ENCODE measurements at regions not wholly inside any gene's neighbourhood (a gene's known extent, or its start where the extent isn't known, plus 50 kb on each side); places are given as distances from the start of the nearest gene placed in this dataset.

DNA sequence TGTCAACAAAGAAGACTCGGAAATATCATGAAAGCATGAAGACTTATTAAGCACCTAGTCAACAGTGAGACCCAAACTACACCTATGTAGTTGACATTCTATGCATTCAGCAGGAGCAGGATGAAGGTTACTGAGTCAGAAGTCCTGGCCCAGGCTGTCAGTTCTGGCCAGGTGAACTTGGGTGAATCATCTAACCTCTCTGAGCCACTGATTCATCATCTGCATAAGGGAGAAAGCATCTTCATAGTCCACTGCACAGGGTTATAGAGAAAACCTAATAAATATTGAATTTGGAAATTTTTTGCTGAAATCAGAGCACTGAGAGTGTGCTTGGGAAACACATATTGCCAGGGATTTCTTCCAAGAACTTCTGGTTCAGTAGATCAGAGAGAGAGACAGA is 296.0 kb upstream of the SFRP2 start (continued):
- TF ChIP-seq, protein P1, sequence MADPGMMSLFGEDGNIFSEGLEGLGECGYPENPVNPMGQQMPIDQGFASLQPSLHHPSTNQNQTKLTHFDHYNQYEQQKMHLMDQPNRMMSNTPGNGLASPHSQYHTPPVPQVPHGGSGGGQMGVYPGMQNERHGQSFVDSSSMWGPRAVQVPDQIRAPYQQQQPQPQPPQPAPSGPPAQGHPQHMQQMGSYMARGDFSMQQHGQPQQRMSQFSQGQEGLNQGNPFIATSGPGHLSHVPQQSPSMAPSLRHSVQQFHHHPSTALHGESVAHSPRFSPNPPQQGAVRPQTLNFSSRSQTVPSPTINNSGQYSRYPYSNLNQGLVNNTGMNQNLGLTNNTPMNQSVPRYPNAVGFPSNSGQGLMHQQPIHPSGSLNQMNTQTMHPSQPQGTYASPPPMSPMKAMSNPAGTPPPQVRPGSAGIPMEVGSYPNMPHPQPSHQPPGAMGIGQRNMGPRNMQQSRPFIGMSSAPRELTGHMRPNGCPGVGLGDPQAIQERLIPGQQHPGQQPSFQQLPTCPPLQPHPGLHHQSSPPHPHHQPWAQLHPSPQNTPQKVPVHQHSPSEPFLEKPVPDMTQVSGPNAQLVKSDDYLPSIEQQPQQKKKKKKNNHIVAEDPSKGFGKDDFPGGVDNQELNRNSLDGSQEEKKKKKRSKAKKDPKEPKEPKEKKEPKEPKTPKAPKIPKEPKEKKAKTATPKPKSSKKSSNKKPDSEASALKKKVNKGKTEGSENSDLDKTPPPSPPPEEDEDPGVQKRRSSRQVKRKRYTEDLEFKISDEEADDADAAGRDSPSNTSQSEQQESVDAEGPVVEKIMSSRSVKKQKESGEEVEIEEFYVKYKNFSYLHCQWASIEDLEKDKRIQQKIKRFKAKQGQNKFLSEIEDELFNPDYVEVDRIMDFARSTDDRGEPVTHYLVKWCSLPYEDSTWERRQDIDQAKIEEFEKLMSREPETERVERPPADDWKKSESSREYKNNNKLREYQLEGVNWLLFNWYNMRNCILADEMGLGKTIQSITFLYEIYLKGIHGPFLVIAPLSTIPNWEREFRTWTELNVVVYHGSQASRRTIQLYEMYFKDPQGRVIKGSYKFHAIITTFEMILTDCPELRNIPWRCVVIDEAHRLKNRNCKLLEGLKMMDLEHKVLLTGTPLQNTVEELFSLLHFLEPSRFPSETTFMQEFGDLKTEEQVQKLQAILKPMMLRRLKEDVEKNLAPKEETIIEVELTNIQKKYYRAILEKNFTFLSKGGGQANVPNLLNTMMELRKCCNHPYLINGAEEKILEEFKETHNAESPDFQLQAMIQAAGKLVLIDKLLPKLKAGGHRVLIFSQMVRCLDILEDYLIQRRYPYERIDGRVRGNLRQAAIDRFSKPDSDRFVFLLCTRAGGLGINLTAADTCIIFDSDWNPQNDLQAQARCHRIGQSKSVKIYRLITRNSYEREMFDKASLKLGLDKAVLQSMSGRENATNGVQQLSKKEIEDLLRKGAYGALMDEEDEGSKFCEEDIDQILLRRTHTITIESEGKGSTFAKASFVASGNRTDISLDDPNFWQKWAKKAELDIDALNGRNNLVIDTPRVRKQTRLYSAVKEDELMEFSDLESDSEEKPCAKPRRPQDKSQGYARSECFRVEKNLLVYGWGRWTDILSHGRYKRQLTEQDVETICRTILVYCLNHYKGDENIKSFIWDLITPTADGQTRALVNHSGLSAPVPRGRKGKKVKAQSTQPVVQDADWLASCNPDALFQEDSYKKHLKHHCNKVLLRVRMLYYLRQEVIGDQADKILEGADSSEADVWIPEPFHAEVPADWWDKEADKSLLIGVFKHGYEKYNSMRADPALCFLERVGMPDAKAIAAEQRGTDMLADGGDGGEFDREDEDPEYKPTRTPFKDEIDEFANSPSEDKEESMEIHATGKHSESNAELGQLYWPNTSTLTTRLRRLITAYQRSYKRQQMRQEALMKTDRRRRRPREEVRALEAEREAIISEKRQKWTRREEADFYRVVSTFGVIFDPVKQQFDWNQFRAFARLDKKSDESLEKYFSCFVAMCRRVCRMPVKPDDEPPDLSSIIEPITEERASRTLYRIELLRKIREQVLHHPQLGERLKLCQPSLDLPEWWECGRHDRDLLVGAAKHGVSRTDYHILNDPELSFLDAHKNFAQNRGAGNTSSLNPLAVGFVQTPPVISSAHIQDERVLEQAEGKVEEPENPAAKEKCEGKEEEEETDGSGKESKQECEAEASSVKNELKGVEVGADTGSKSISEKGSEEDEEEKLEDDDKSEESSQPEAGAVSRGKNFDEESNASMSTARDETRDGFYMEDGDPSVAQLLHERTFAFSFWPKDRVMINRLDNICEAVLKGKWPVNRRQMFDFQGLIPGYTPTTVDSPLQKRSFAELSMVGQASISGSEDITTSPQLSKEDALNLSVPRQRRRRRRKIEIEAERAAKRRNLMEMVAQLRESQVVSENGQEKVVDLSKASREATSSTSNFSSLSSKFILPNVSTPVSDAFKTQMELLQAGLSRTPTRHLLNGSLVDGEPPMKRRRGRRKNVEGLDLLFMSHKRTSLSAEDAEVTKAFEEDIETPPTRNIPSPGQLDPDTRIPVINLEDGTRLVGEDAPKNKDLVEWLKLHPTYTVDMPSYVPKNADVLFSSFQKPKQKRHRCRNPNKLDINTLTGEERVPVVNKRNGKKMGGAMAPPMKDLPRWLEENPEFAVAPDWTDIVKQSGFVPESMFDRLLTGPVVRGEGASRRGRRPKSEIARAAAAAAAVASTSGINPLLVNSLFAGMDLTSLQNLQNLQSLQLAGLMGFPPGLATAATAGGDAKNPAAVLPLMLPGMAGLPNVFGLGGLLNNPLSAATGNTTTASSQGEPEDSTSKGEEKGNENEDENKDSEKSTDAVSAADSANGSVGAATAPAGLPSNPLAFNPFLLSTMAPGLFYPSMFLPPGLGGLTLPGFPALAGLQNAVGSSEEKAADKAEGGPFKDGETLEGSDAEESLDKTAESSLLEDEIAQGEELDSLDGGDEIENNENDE (IDR thresholded peaks at IDR 0.05; ENCODE audit: insufficient replicate concordance, low read length) = no peak
- TF ChIP-seq SIN3A (conservative IDR thresholded peaks at IDR 0.05 in 1 of 2, IDR thresholded peaks at IDR 0.05 in 1 of 2; ENCODE audit: low read depth in 1 of 2, low read length in 2 of 2) (no peak), SUZ12 (IDR thresholded peaks at IDR 0.05; ENCODE audit: low read length) (no peak), RFX5 (IDR thresholded peaks at IDR 0.05; ENCODE audit: borderline replicate concordance, low read depth, low read length) (no peak), SIRT6 (IDR thresholded peaks at IDR 0.05; ENCODE audit: low read length) (no peak), CREB1 (IDR thresholded peaks at IDR 0.05) (no peak), EGR1 (IDR thresholded peaks at IDR 0.05; ENCODE audit: borderline replicate concordance, low read depth, low read length) (no peak), POU5F1 (IDR thresholded peaks at IDR 0.05; ENCODE audit: low read depth, low read length) (no peak), CBX8 (IDR thresholded peaks at IDR 0.05; ENCODE audit: borderline replicate concordance, low read depth, low read length) (no peak)
- TF ChIP-seq, protein P2, sequence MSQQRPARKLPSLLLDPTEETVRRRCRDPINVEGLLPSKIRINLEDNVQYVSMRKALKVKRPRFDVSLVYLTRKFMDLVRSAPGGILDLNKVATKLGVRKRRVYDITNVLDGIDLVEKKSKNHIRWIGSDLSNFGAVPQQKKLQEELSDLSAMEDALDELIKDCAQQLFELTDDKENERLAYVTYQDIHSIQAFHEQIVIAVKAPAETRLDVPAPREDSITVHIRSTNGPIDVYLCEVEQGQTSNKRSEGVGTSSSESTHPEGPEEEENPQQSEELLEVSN (IDR thresholded peaks at IDR 0.05) = no peak

Measured in H1 (cell line).